Gastrocnemius medialis (tissue), 4 donors: ENCODE measurements at regions not wholly inside any gene's neighbourhood (a gene's known extent, or its start where the extent isn't known, plus 50 kb on each side); places are given as distances from the start of the nearest gene placed in this dataset.

Experiments used
- CTCF ChIP-seq, 5 experiments: fragments of 450-650 bp in 3 of 5; fragments of 200-600 bp in 2 of 5; sonication (generic) in 2 of 5; IDR thresholded peaks in 4 of 5; conservative IDR thresholded peaks in 1 of 5; 1 replicate in 4 of 5; 2 replicates in 1 of 5; pipeline ENCODE4 v1.5.1; 2016 to 2019; ENCODE audit warnings: antibody characterized with exemption in 5 of 5, mild to moderate bottlenecking in 3 of 5, moderate library complexity in 3 of 5
- POLR2A ChIP-seq, 2 donors: fragments of 450-650 bp; IDR thresholded peaks; one replicate each; pipeline ENCODE4 v1.6.1; 2017; ENCODE audit warnings: antibody characterized with exemption in 2 of 2, mild to moderate bottlenecking in 2 of 2, moderate library complexity in 2 of 2

GRCh38 chr15:45857291-45857690 lies 222.5 kb downstream of the SQOR start:
- no peak for TF ChIP-seq CTCF (IDR thresholded peaks at IDR 0.05 in 4 of 5, conservative IDR thresholded peaks at IDR 0.05 in 1 of 5)
- no peak for TF ChIP-seq POLR2A (IDR thresholded peaks at IDR 0.05)
